ENCODE measurements at regions not wholly inside any gene's neighbourhood (a gene's known extent, or its start where the extent isn't known, plus 50 kb on each side); places are given as distances from the start of the nearest gene placed in this dataset.
"Not testable (repeated sequence)": the region's sequence is repeated elsewhere in the genome, so short reads cannot be mapped to it uniquely, and the experiment has no call there.

- no peak for DNase-seq (ENCODE audit: low spot score)
These were observed 186.1 kb downstream of the CAND1 start for GRCh38 chr12:67455236-67455635.

- no peak for DNase-seq (ENCODE audit: low spot score)
These were observed 187.3 kb downstream of the CAND1 start for GRCh38 chr12:67456431-67456901.

DNA sequence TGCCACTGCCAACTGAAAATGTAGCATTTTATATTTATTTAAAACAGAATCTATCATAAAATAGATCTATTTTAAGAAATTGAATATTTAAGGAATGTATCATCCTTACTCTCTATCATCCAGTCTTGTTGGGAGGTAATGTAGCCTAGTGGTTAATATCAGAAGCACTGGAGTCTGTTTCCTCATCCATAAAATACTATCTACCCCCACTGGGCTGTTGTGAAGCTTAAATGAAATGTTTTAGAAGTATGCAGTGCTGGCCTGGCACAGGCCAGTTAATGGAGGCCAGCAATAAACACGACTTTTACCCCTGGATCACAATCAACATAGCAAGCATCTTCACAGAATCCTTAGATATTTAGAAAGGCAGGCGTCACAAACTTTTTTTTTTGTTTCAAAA, 188.0 kb downstream of the CAND1 start:
- no peak for DNase-seq (ENCODE audit: low spot score)

- no peak for DNase-seq (ENCODE audit: low spot score)
These were observed 188.9 kb downstream of the CAND1 start for GRCh38 chr12:67457778-67458665.

DNA sequence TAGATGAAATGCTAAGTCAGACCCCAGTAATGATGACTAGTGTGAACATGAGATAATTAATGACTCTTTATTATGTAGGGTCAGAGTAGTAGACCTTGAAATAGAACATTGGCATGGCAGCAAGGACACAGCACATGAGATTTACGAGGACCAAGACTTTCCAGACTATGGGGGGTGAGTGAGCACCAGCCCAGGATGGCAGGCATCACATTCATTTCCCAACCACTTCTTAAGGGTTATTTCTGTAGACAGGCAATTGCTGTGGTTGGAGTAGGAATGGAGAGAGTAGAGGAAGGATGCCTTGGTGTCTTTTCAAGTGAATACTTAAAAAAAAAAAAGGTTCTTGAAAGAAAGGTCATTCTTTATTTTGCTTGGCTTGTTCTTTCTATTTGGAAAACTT, 189.4 kb upstream of the DYRK2 start:
- no peak for DNase-seq (ENCODE audit: low spot score)

- no peak for DNase-seq (ENCODE audit: low spot score)
These were observed 189.0 kb upstream of the DYRK2 start for GRCh38 chr12:67459578-67459977.

DNA sequence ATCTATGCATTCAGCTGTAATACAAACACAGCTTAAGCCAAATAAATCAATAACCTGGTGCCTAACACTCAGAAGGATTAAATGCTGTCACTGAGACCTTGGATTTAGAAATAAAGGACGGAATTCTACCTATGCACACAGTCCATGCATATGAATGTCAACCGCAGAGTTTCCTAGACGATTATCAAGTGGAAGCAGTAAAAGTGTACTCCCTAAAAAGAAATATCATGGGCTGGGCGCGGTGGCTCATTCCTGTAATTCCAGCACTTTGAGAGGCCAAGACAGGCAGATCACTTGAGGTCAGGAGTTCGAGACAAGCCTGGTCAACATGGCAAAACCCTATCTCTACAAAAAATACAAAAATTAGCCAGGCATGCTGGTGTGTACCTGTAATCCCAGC, 188.2 kb upstream of the DYRK2 start:
- no peak for DNase-seq (ENCODE audit: low spot score)

GRCh38 chr12:67468549-67469245, 179.8 kb upstream of the DYRK2 start:
- no peak for DNase-seq (ENCODE audit: low spot score)

GRCh38 chr12:67469666-67470065, 178.9 kb upstream of the DYRK2 start:
- no peak for DNase-seq (ENCODE audit: low spot score)

DNA sequence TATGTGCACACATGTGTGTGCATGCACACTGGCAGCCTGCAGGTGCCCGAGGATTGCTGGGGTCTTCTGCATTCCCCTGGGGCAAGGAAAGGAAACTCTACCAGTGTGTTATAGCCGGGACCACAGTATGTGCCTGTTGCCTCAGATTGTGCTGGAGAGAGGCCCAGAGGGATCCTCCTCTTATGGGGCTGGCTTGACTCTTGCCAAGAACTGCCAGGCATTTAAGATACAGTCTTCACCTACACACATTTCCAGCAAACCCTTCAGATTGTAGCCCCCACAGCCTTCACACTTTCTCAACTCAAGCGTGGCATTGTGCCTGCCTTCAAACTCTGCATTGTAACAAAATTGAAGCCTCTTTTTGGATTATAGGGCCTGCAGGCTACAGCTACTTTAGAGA, 176.7 kb upstream of the DYRK2 start:
- no peak for DNase-seq (ENCODE audit: low spot score)

DNA sequence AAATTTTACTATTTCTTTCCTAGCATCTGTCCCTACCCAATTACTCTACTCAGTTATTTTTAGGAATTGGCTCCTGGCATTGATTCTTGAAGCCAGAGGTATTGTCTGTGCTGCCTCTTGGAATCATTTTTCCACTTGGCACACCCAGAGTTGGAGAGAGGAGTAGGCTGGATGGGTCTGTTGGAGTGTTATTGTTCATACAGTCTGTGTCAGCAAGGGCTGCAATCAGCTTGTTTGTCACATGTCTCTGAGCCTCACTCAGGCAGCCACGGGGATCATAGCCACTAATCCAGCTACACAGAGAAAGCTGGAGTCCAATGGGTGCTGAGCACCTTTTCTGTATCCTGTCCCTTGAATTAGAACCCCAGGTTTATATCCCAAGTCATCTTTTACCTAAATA, 176.0 kb upstream of the DYRK2 start:
- no peak for DNase-seq (ENCODE audit: low spot score)

DNA sequence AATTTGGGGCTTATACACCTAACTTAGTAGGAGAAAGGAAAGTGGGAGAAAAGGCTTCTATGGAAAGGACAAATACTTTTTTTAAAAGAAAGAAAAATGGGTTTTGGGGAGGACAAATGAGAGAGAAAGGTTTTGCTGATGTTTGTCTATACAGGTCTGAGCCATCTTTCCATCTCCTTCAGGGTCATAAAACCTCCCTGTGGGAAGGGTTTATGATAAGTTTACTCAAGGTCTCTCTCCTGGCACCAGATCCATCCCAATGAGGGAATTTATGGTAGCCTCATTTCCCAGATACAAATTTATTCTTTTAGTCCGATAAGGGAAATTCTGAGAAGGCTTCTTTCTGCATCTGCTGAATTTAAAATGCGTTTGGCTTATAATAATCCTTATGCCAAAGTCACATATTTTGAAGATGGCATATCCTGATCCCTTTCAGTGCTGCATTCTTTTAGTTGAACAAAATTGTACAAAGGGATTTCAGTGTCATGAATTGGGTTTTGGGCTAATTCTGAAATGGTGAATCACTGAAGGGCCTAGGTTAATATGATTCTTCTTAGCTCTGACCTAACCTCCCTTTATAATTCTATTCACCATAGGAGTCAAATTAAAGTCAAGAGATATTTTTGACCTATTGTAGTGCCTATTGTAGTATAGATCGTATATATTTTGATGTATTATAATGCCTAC, 173.5 kb upstream of the DYRK2 start:
- DNase-seq (ENCODE audit: low spot score) = no peak

DNA sequence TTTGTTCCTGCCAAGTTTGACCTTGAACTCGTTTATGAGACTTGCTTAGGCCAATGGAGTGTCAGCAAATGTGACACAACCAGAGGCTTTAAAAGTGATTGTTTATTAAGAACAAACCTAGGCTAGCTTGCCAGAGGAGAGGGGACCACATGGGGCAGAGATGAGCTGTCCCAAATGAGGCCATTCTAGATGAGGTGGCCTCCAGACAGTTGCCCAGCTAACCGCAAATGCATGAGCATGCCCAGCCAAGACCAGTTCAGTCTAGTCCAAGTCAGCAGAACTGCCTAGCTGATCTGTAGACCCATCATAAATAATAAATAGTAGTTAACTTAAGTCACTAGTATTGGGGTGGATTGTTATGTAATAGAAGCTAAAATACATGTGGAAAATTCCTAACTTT, 172.8 kb upstream of the DYRK2 start:
- no peak for DNase-seq (ENCODE audit: low spot score)

DNA sequence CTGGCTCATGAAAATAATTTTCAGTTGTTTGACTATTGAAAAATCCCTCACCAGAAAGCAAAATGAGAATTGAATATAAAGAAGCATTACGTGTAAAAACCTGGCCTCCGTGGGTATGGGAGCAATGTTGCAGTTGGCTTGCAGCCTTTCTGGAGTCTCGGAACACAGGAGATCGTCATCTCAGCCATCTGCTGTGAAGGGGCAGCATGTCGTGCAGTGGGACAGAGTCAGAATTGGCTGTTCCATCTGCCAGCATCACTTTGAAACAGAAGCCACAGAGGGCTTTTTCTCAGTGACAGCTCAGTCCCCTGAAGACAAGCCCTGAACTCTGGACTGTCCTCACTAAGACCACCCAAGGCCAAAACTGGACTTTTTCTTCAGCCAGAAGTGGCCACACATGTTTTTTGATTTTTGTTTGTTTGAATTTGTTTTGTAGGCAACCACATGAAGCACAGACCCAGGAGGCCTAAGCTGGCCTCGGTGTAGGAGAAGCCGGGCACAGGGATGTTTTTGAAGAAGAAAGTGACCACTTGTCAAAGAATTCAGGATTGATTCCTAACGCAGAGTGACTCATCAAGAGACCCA, 170.8 kb upstream of the DYRK2 start:
- DNase-seq (ENCODE audit: low spot score) = no peak

- peak; percentile 24 for DNase-seq (ENCODE audit: low spot score)
These were observed 165.5 kb upstream of the DYRK2 start for GRCh38 chr12:67482751-67483661.

GRCh38 chr12:67483871-67484554, 164.5 kb upstream of the DYRK2 start:
- no peak for DNase-seq (ENCODE audit: low spot score)

- no peak for DNase-seq (ENCODE audit: low spot score)
These were observed 163.6 kb upstream of the DYRK2 start for GRCh38 chr12:67484791-67485480.

DNA sequence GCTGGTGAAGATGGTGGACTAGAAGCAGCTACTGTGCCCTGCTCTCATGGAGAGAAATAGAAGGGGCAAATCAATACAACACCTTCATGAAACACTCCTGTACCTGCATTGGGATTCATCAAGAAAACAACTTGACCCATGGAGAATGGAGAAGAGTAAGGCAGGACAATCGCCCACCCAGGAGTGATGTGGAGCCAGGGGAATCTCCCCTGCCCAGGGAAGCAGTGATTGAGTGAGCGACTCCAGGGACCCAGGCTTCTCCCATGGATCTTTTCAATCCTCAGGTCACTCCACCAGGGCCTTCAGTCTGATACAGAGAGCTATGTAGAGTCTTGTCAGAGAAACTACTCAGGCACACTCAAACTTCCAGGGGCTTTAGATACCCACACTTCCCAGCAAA, 161.9 kb upstream of the DYRK2 start:
- no peak for DNase-seq (ENCODE audit: low spot score)

- DNase-seq (ENCODE audit: low spot score) = not testable (repeated sequence)
These were observed 160.2 kb upstream of the DYRK2 start for GRCh38 chr12:67488349-67488748.

DNA sequence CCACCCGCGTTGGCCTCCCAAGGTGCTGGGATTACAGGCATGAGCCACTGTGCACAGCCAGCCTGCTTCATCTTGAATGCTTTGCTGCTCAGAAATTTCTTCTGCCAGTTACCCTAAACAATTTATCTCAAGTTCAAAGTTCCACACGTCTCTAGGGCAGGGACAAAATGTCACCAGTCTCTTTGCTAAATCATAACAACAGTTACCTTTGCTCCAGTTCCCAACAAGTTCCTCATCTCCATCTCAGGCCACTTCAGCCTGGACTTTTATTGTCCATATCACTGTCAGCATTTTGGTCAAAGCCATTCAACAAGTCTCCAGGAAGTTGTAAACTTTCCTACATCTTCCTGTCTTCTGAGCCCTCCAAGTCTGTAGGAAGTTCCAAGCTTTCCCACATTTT, 159.5 kb upstream of the DYRK2 start:
- no peak for DNase-seq (ENCODE audit: low spot score)

Measured in activated CD4-positive, alpha-beta T cell treated with anti-CD3 and anti-CD28 coated beads, Interleukin-2, Interleukin-4, amounts not matched to agents 100 ng/mL and 50 ng/mL, durations not matched to agents 16 hours and 8 hours (primary cell).